ENCODE measurements at regions not wholly inside any gene's neighbourhood (a gene's known extent, or its start where the extent isn't known, plus 50 kb on each side); places are given as distances from the start of the nearest gene placed in this dataset.

- H3K27ac ChIP-seq (ENCODE audit: low read depth, low read length), result no peak overlapping the region
- H3K27me3 Mint-ChIP-seq, result no peaks in the 10 kb centered on the region
- no peaks in the 10 kb centered on the region for H3K27me3 ChIP-seq (ENCODE audit: insufficient read depth, low read length)
- peaks cover 0 to 24% (median 6%) of the 10 kb centered on the region in 8 donors for H3K9me3 Mint-ChIP-seq
- no peak overlapping the region for H3K4me3 Mint-ChIP-seq
- H3K4me3 ChIP-seq (ENCODE audit: low read length in 2 of 2), result no peak overlapping the region
- intact Hi-C loops (cut with micrococcal nuclease), result no loop called here
- no peak overlapping the region for H3K27ac Mint-ChIP-seq
- CTCF ChIA-PET (ENCODE audit: partially characterized antibody), result no interaction called here
- no peaks in the 10 kb centered on the region for H3K4me1 Mint-ChIP-seq
- H3K36me3 Mint-ChIP-seq, result no peaks in the 10 kb centered on the region
- no peak for DNase-seq
- no peaks in the 10 kb centered on the region for H3K36me3 ChIP-seq (ENCODE audit: insufficient read depth, low read length)
- peaks cover 0 to 4% of the 10 kb centered on the region in 2 donors for H3K9me3 ChIP-seq (ENCODE audit: control insufficient read depth in 1 of 2, low read length in 2 of 2)
- POLR2A ChIA-PET (ENCODE audit: partially characterized antibody), result no interaction called here
- H3K4me1 ChIP-seq (ENCODE audit: insufficient read depth, low read length), result no peaks in the 10 kb centered on the region
Observed at GRCh38 chr5:106205916-106206571, 1464.7 kb downstream of the EFNA5 start.

- no peak overlapping the region for H3K4me3 ChIP-seq (ENCODE audit: low read length in 2 of 2)
- peaks cover 0 to 4% of the 10 kb centered on the region in 2 donors for H3K9me3 ChIP-seq (ENCODE audit: control insufficient read depth in 1 of 2, low read length in 2 of 2)
- H3K27me3 ChIP-seq (ENCODE audit: insufficient read depth, low read length), result no peaks in the 10 kb centered on the region
- CTCF ChIA-PET (ENCODE audit: partially characterized antibody), result no interaction called here
- POLR2A ChIA-PET (ENCODE audit: partially characterized antibody), result no interaction called here
- no peaks in the 10 kb centered on the region for H3K36me3 Mint-ChIP-seq
- DNase-seq, result no peak
- no peak overlapping the region for H3K27ac ChIP-seq (ENCODE audit: low read depth, low read length)
- H3K27ac Mint-ChIP-seq, result no peak overlapping the region
- no peaks in the 10 kb centered on the region for H3K4me1 ChIP-seq (ENCODE audit: insufficient read depth, low read length)
- no peaks in the 10 kb centered on the region for H3K4me1 Mint-ChIP-seq
- no peaks in the 10 kb centered on the region for H3K36me3 ChIP-seq (ENCODE audit: insufficient read depth, low read length)
- H3K27me3 Mint-ChIP-seq, result no peaks in the 10 kb centered on the region
- no peak overlapping the region for H3K4me3 Mint-ChIP-seq
- H3K9me3 Mint-ChIP-seq, result peaks cover 0 to 15% (median 6%) of the 10 kb centered on the region in 8 donors
- intact Hi-C loops (cut with micrococcal nuclease), result no loop called here
Observed at GRCh38 chr5:106202035-106202434, 1468.7 kb downstream of the EFNA5 start.

GRCh38 chr5:106200971-106201370 lies 1469.8 kb downstream of the EFNA5 start:
- Histone ChIP-seq H3K4me3 (ENCODE audit: low read length in 2 of 2) (no peak overlapping the region), H3K36me3 (ENCODE audit: insufficient read depth, low read length) (no peaks in the 10 kb centered on the region), H3K4me1 (ENCODE audit: insufficient read depth, low read length) (no peaks in the 10 kb centered on the region), H3K9me3 (ENCODE audit: control insufficient read depth in 1 of 2, low read length in 2 of 2) (peaks cover 0 to 4% of the 10 kb centered on the region in 2 donors), H3K27ac (ENCODE audit: low read depth, low read length) (no peak overlapping the region), H3K27me3 (ENCODE audit: insufficient read depth, low read length) (no peaks in the 10 kb centered on the region)
- intact Hi-C loops (cut with micrococcal nuclease), result no loop called here
- H3K27ac Mint-ChIP-seq, result no peak overlapping the region
- no peak for DNase-seq
- no peak overlapping the region for H3K4me3 Mint-ChIP-seq
- H3K27me3 Mint-ChIP-seq, result no peaks in the 10 kb centered on the region
- ChIA-PET CTCF (ENCODE audit: partially characterized antibody) (no interaction called here), POLR2A (ENCODE audit: partially characterized antibody) (no interaction called here)
- no peaks in the 10 kb centered on the region for H3K4me1 Mint-ChIP-seq
- peaks cover 0 to 15% (median 6%) of the 10 kb centered on the region in 8 donors for H3K9me3 Mint-ChIP-seq
- no peaks in the 10 kb centered on the region for H3K36me3 Mint-ChIP-seq

- intact Hi-C loops (cut with micrococcal nuclease), result no loop called here
- no peaks in the 10 kb centered on the region for H3K27me3 Mint-ChIP-seq
- POLR2A ChIA-PET (ENCODE audit: partially characterized antibody), result no interaction called here
- no peaks in the 10 kb centered on the region for H3K4me1 ChIP-seq (ENCODE audit: insufficient read depth, low read length)
- no peak overlapping the region for H3K4me3 Mint-ChIP-seq
- H3K36me3 ChIP-seq (ENCODE audit: insufficient read depth, low read length), result no peaks in the 10 kb centered on the region
- H3K9me3 Mint-ChIP-seq, result peaks cover 0 to 11% (median 5%) of the 10 kb centered on the region in 8 donors
- CTCF ChIA-PET (ENCODE audit: partially characterized antibody), result no interaction called here
- H3K4me3 ChIP-seq (ENCODE audit: low read length in 2 of 2), result no peak overlapping the region
- H3K27ac ChIP-seq (ENCODE audit: low read depth, low read length), result no peak overlapping the region
- H3K4me1 Mint-ChIP-seq, result no peaks in the 10 kb centered on the region
- no peak for DNase-seq
- H3K9me3 ChIP-seq (ENCODE audit: control insufficient read depth in 1 of 2, low read length in 2 of 2), result no peaks in the 10 kb centered on the region
- no peak overlapping the region for H3K27ac Mint-ChIP-seq
- no peaks in the 10 kb centered on the region for H3K36me3 Mint-ChIP-seq
- H3K27me3 ChIP-seq (ENCODE audit: insufficient read depth, low read length), result no peaks in the 10 kb centered on the region
Observed at GRCh38 chr5:106195679-106196474, 1474.9 kb downstream of the EFNA5 start.

- Histone ChIP-seq H3K27me3 (ENCODE audit: insufficient read depth, low read length) (no peaks in the 10 kb centered on the region), H3K4me1 (ENCODE audit: insufficient read depth, low read length) (no peaks in the 10 kb centered on the region), H3K27ac (ENCODE audit: low read depth, low read length) (no peak overlapping the region), H3K4me3 (ENCODE audit: low read length in 2 of 2) (no peak overlapping the region), H3K36me3 (ENCODE audit: insufficient read depth, low read length) (no peaks in the 10 kb centered on the region), H3K9me3 (ENCODE audit: control insufficient read depth in 1 of 2, low read length in 2 of 2) (no peaks in the 10 kb centered on the region)
- ChIA-PET POLR2A (ENCODE audit: partially characterized antibody) (no interaction called here), CTCF (ENCODE audit: partially characterized antibody) (no interaction called here)
- DNase-seq, result no peak
- H3K27ac Mint-ChIP-seq, result no peak overlapping the region
- H3K27me3 Mint-ChIP-seq, result no peaks in the 10 kb centered on the region
- H3K4me1 Mint-ChIP-seq, result no peaks in the 10 kb centered on the region
- intact Hi-C loops (cut with micrococcal nuclease), result no loop called here
- H3K4me3 Mint-ChIP-seq, result no peak overlapping the region
- peaks cover 0 to 17% (median 6%) of the 10 kb centered on the region in 8 donors for H3K9me3 Mint-ChIP-seq
- H3K36me3 Mint-ChIP-seq, result no peaks in the 10 kb centered on the region
Observed at GRCh38 chr5:106189121-106189809, 1481.5 kb downstream of the EFNA5 start.

GRCh38 chr5:106185661-106186081 lies 1485.1 kb downstream of the EFNA5 start:
- DNase-seq, result no peak
- H3K4me3 ChIP-seq (ENCODE audit: low read length in 2 of 2), result no peak overlapping the region
- no peaks in the 10 kb centered on the region for H3K4me1 ChIP-seq (ENCODE audit: insufficient read depth, low read length)
- intact Hi-C loops (cut with micrococcal nuclease), result no loop called here
- Mint-ChIP-seq H3K36me3 (no peaks in the 10 kb centered on the region), H3K27ac (no peak overlapping the region), H3K4me3 (no peak overlapping the region), H3K9me3 (peaks cover 0 to 10% (median 5%) of the 10 kb centered on the region in 8 donors), H3K4me1 (no peaks in the 10 kb centered on the region), H3K27me3 (no peaks in the 10 kb centered on the region)
- H3K27me3 ChIP-seq (ENCODE audit: insufficient read depth, low read length), result no peaks in the 10 kb centered on the region
- no peaks in the 10 kb centered on the region for H3K36me3 ChIP-seq (ENCODE audit: insufficient read depth, low read length)
- ChIA-PET POLR2A (ENCODE audit: partially characterized antibody) (no interaction called here), CTCF (ENCODE audit: partially characterized antibody) (no interaction called here)
- H3K27ac ChIP-seq (ENCODE audit: low read depth, low read length), result no peak overlapping the region
- peaks cover 0 to 4% of the 10 kb centered on the region in 2 donors for H3K9me3 ChIP-seq (ENCODE audit: control insufficient read depth in 1 of 2, low read length in 2 of 2)

- no peak overlapping the region for H3K4me3 ChIP-seq (ENCODE audit: low read length in 2 of 2)
- no peaks in the 10 kb centered on the region for H3K27me3 ChIP-seq (ENCODE audit: insufficient read depth, low read length)
- ChIA-PET POLR2A (ENCODE audit: partially characterized antibody) (no interaction called here), CTCF (ENCODE audit: partially characterized antibody) (no interaction called here)
- no peaks in the 10 kb centered on the region for H3K4me1 ChIP-seq (ENCODE audit: insufficient read depth, low read length)
- H3K9me3 ChIP-seq (ENCODE audit: control insufficient read depth in 1 of 2, low read length in 2 of 2), result no peaks in the 10 kb centered on the region
- Mint-ChIP-seq H3K9me3 (peaks cover 0 to 13% (median 8%) of the 10 kb centered on the region in 8 donors), H3K27me3 (no peaks in the 10 kb centered on the region), H3K36me3 (no peaks in the 10 kb centered on the region), H3K4me1 (no peaks in the 10 kb centered on the region), H3K4me3 (no peak overlapping the region), H3K27ac (no peak overlapping the region)
- intact Hi-C loops (cut with micrococcal nuclease), result no loop called here
- no peak overlapping the region for H3K27ac ChIP-seq (ENCODE audit: low read depth, low read length)
- H3K36me3 ChIP-seq (ENCODE audit: insufficient read depth, low read length), result no peaks in the 10 kb centered on the region
- DNase-seq, result no peak
Observed at GRCh38 chr5:106174903-106175302, 1495.8 kb downstream of the EFNA5 start.
